H1 (cell line): ENCODE measurements at regions not wholly inside any gene's neighbourhood (a gene's known extent, or its start where the extent isn't known, plus 50 kb on each side); places are given as distances from the start of the nearest gene placed in this dataset.

Experiments used
- CTCF ChIA-PET: fragments of 300-600 bp; sonication (Branson Sonifier 250); formaldehyde crosslinking; loops from one replicate; lab custom pipeline; 2021; ENCODE audit not compliant: partially characterized antibody; lab: Charles Lee
- POLR2A ChIA-PET: fragments of 300-600 bp; sonication (Branson Sonifier 250); formaldehyde crosslinking; loops from one replicate; lab custom pipeline; 2021; ENCODE audit warnings: inconsistent platforms; ENCODE audit not compliant: partially characterized antibody; lab: Charles Lee
- DNase-seq, 2 experiments: peaks; one replicate each; pipeline versions ENCODE4 v3.0.0 to v3.0.0-alpha.2; 2010 to 2022; ENCODE audit warnings: low spot score in 2 of 2, low read depth in 1 of 2, mixed read lengths in 1 of 2
- FAIRE-seq: peaks from 2 replicates; lab custom pipeline; 2011; peaks lifted over from hg19 to GRCh38; lab: Jason Lieb, UNC
- H2AFZ ChIP-seq: 2 replicates; pipeline ENCODE4 v1.8.1; 2012; ENCODE audit warnings: low read length, inconsistent platforms
- H2AK5ac ChIP-seq: 2 replicates; pipeline ENCODE4 v1.6.1; 2013; ENCODE audit warnings: low read depth, low read length
- H2BK120ac ChIP-seq: replicated peaks from 2 replicates; pipeline ENCODE3; 2013; ENCODE audit warnings: low read depth, low read length, inconsistent platforms
- H2BK12ac ChIP-seq: 2 replicates; pipeline ENCODE4 v1.6.1; 2013; ENCODE audit warnings: low read depth, low read length
- H2BK15ac ChIP-seq: 2 replicates; pipeline ENCODE4 v1.6.1; 2013; ENCODE audit warnings: low read length
- H2BK20ac ChIP-seq: 2 replicates; pipeline ENCODE4 v1.6.1; 2013; ENCODE audit warnings: low read length
- H2BK5ac ChIP-seq: 2 replicates; pipeline ENCODE4 v1.6.1; 2013; ENCODE audit warnings: low read depth, low read length
- H3K14ac ChIP-seq: 2 replicates; pipeline ENCODE4 v1.6.1; 2013; ENCODE audit warnings: inconsistent platforms; ENCODE audit not compliant: insufficient read length
- H3K18ac ChIP-seq: 2 replicates; pipeline ENCODE4 v1.6.1; 2013; ENCODE audit warnings: low read length; ENCODE audit errors: extremely low read depth
- H3K23ac ChIP-seq: 2 replicates; pipeline ENCODE4 v1.6.1; 2013; ENCODE audit warnings: inconsistent platforms; ENCODE audit not compliant: insufficient read length
- H3K23me2 ChIP-seq: 2 replicates; pipeline ENCODE4 v1.6.1; 2013; ENCODE audit warnings: low read depth, low read length
- H3K27ac ChIP-seq: 2 replicates; pipeline ENCODE4 v1.6.1; 2011; ENCODE audit warnings: low read depth, low read length, inconsistent platforms
- H3K27me3 ChIP-seq, 4 experiments: replicated peaks in 1 of 4; 1 replicate in 1 of 4; 2 replicates in 3 of 4; pipeline versions ENCODE4 v1.6.1 to v1.8.1; 2011 to 2013; ENCODE audit warnings: low read length in 3 of 4, mild to moderate bottlenecking in 3 of 4, inconsistent platforms in 2 of 4, mixed read lengths in 2 of 4, moderate library complexity in 1 of 4; ENCODE audit not compliant: control insufficient read depth in 3 of 4, insufficient read depth in 3 of 4; ENCODE audit errors: extremely low read depth in 1 of 4
- H3K36me3 ChIP-seq, 4 experiments: 2 replicates each; pipeline versions ENCODE4 v1.6.1 to v1.8.1; 2011 to 2013; ENCODE audit warnings: mild to moderate bottlenecking in 4 of 4, low read length in 3 of 4, moderate library complexity in 2 of 4, control low read depth in 1 of 4, inconsistent platforms in 1 of 4; ENCODE audit not compliant: insufficient read depth in 4 of 4, control insufficient read depth in 2 of 4
- H3K4ac ChIP-seq: replicated peaks from 2 replicates; pipeline ENCODE3; 2013; ENCODE audit warnings: low read length, low read depth, mixed read lengths, inconsistent platforms; ENCODE audit not compliant: insufficient read length
- H3K4me1 ChIP-seq, 4 experiments: replicated peaks in 1 of 4; 1 replicate in 1 of 4; 2 replicates in 3 of 4; pipeline versions ENCODE4 v1.6.1 to v1.8.1; 2011 to 2013; ENCODE audit warnings: low read length in 3 of 4, inconsistent platforms in 2 of 4, mixed read lengths in 1 of 4; ENCODE audit not compliant: insufficient read depth in 4 of 4, control insufficient read depth in 3 of 4
- H3K4me2 ChIP-seq, 2 experiments: 2 replicates each; pipeline versions ENCODE4 v1.6.1 to v1.8.1; 2011 to 2013; ENCODE audit warnings: low read depth in 2 of 2, low read length in 2 of 2, control low read depth in 1 of 2, inconsistent platforms in 1 of 2, mild to moderate bottlenecking in 1 of 2; ENCODE audit not compliant: insufficient read depth in 1 of 2
- H3K4me3 ChIP-seq, 4 experiments: fragments of 200-600, 300-600 bp in 1 of 4; sonication (generic), shearing (Covaris generic), sonication (Bioruptor Twin) in 1 of 4; 2 replicates each; pipeline versions ENCODE4 v1.5.1 to v1.8.1; 2011 to 2016; ENCODE audit warnings: low read length in 4 of 4, low read depth in 3 of 4, control low read depth in 2 of 4, inconsistent platforms in 2 of 4, mild to moderate bottlenecking in 2 of 4, mixed read lengths in 1 of 4, moderate library complexity in 1 of 4; ENCODE audit not compliant: insufficient read depth in 2 of 4; ENCODE audit errors: extremely low read depth in 1 of 4
- H3K56ac ChIP-seq: replicated peaks from 2 replicates; pipeline ENCODE3; 2013; ENCODE audit warnings: low read depth, mild to moderate bottlenecking, mixed read lengths, low read length, inconsistent platforms; ENCODE audit not compliant: insufficient read length
- H3K79me1 ChIP-seq: 2 replicates; pipeline ENCODE4 v1.6.1; 2013; ENCODE audit warnings: low read depth, low read length, control low read depth
- H3K79me2 ChIP-seq, 2 experiments: 2 replicates each; pipeline versions ENCODE4 v1.6.1 to v1.8.1; 2012 to 2013; ENCODE audit warnings: low read length in 2 of 2, mild to moderate bottlenecking in 2 of 2, inconsistent platforms in 1 of 2; ENCODE audit not compliant: insufficient read depth in 2 of 2, control insufficient read depth in 1 of 2
- H3K9ac ChIP-seq, 4 experiments: replicated peaks in 1 of 4; 1 replicate in 1 of 4; 2 replicates in 3 of 4; pipeline versions ENCODE4 v1.6.1 to v1.8.1; 2011 to 2013; ENCODE audit warnings: low read depth in 3 of 4, low read length in 3 of 4, control low read depth in 2 of 4, mild to moderate bottlenecking in 2 of 4, moderate library complexity in 2 of 4, inconsistent platforms in 1 of 4; ENCODE audit errors: extremely low read depth in 1 of 4
- H3K9me3 ChIP-seq, 2 experiments: 2 replicates each; pipeline versions ENCODE4 v1.6.1 to v1.8.1; 2012 to 2013; ENCODE audit warnings: mild to moderate bottlenecking in 2 of 2, moderate library complexity in 2 of 2, control low read depth in 1 of 2, inconsistent platforms in 1 of 2, low read depth in 1 of 2, low read length in 1 of 2, mixed read lengths in 1 of 2; ENCODE audit not compliant: insufficient read depth in 2 of 2
- H4K20me1 ChIP-seq, 2 experiments: replicated peaks in 1 of 2; 2 replicates each; pipeline versions ENCODE3 to v1.8.1; 2011 to 2013; ENCODE audit warnings: inconsistent platforms in 2 of 2, low read length in 2 of 2, mild to moderate bottlenecking in 1 of 2; ENCODE audit not compliant: insufficient read depth in 2 of 2, control insufficient read depth in 1 of 2
- H4K5ac ChIP-seq: 2 replicates; pipeline ENCODE4 v1.6.1; 2013; ENCODE audit warnings: low read length, low read depth, mixed read lengths, inconsistent platforms; ENCODE audit not compliant: insufficient read length
- H4K8ac ChIP-seq: 2 replicates; pipeline ENCODE4 v1.8.0; 2013; ENCODE audit warnings: mild to moderate bottlenecking, moderate library complexity, low read length, inconsistent platforms; ENCODE audit not compliant: insufficient read depth; ENCODE audit errors: extremely low read depth
- H4K91ac ChIP-seq: replicated peaks from 2 replicates; pipeline ENCODE3; 2013; ENCODE audit warnings: low read length, mixed read lengths, inconsistent platforms; ENCODE audit not compliant: insufficient read length
- BCL11A ChIP-seq, 2 experiments: IDR thresholded peaks; one replicate each; pipeline ENCODE4 v1.6.1; 2011; ENCODE audit warnings: low read depth in 2 of 2, low read length in 2 of 2, mild to moderate bottlenecking in 2 of 2
- JUN ChIP-seq: IDR thresholded peaks from 2 replicates; pipeline ENCODE4 v1.6.1; 2011; ENCODE audit warnings: low read depth, mild to moderate bottlenecking, improper control_type of control experiment, low read length
- NRF1 ChIP-seq: IDR thresholded peaks from 2 replicates; pipeline ENCODE4 v1.6.1; 2011; ENCODE audit warnings: mild to moderate bottlenecking, low read depth, low read length, improper control_type of control experiment
- SP1 ChIP-seq: IDR thresholded peaks from 2 replicates; pipeline ENCODE4 v1.6.1; 2011; ENCODE audit warnings: low read depth, low read length
- SP4 ChIP-seq: IDR thresholded peaks from 2 replicates; pipeline ENCODE4 v1.6.1; 2012; ENCODE audit warnings: low read length, inconsistent platforms
- WGBS, 2 experiments: shearing (Covaris generic) in 1 of 2; methylation state at CpG; one replicate each; pipeline versions ENCODE4 v1.1.6 to v1.1.7; 2013 to 2015; ENCODE audit warnings: low lambda C conversion rate in 2 of 2, mixed read lengths in 2 of 2, inconsistent platforms in 1 of 2, low coverage in 1 of 2, missing lambda C conversion rate in 1 of 2; ENCODE audit not compliant: insufficient replicate concordance in 2 of 2, insufficient coverage in 1 of 2, insufficient read length in 1 of 2; ENCODE audit errors: extremely low coverage in 1 of 2, missing lambda C conversion rate in 1 of 2; 5-methylcytosine and 5-hydroxymethylcytosine counted together

- Histone ChIP-seq H2BK12ac (no peak overlapping the region), H3K9me3 (no peaks in the 10 kb centered on the region), H3K4ac (no peak overlapping the region), H2BK5ac (no peak overlapping the region), H3K23ac (no peak overlapping the region), H3K9ac (no peak overlapping the region), H3K4me2 (no peak overlapping the region), H3K14ac (no peak overlapping the region), H2BK120ac (no peak overlapping the region), H3K27ac (no peak overlapping the region), H3K4me3 (no peak overlapping the region), H3K56ac (no peak overlapping the region), H4K20me1 (no peaks in the 10 kb centered on the region), H4K91ac (no peak overlapping the region), H3K18ac (no peak overlapping the region), H3K36me3 (no peaks in the 10 kb centered on the region), H3K4me1 (no peaks in the 10 kb centered on the region), H2AK5ac (no peak overlapping the region), H3K27me3 (no peaks in the 10 kb centered on the region), H2BK15ac (no peak overlapping the region), H2AFZ (no peak overlapping the region), H2BK20ac (no peak overlapping the region), H3K79me2 (no peaks in the 10 kb centered on the region), H4K5ac (no peak overlapping the region), H3K23me2 (no peaks in the 10 kb centered on the region), H3K79me1 (no peaks in the 10 kb centered on the region), H4K8ac (no peak overlapping the region)
- TF ChIP-seq SP4: no peak
- TF ChIP-seq SP1: no peak
- no peak for TF ChIP-seq NRF1
- no peak for TF ChIP-seq JUN
- TF ChIP-seq BCL11A (IDR thresholded peaks at IDR 0.05; ENCODE audit: low read depth in 2 of 2, low read length in 2 of 2): no peak
- ChIA-PET CTCF (interaction anchor here (1.1 to 2.0 kb wide), 2 partner anchors 15 to 178 kb away, joined by 3 to 6 read pairs; no protein-coding TSS in a partner anchor), POLR2A (no interaction called here)
- FAIRE-seq: no peak
- DNase-seq: no peak
- WGBS, 2 experiments: 90% methylated on average over 1 of the region's 1 CpG; no CpG with 5 or more reads in 1 of the 2 experiments
Observed at GRCh38 chr4:133324491-133324890, 175.4 kb downstream of the PCDH10 start.
